Activated CD4-positive, alpha-beta T cell treated with anti-CD3 and anti-CD28 coated beads, Interleukin-2, amount 10 ng/mL, durations not matched to agents 24 days and 14 days (primary cell): ENCODE measurements at regions not wholly inside any gene's neighbourhood (a gene's known extent, or its start where the extent isn't known, plus 50 kb on each side); places are given as distances from the start of the nearest gene placed in this dataset.

ENCODE experiments used
- DNase-seq: peaks from one replicate; pipeline ENCODE4 v3.0.0; 2022
- H3K27ac Mint-ChIP-seq: one replicate; pipeline ENCODE4 v1.8.0; 2022; ENCODE audit warnings: mild to moderate bottlenecking, mixed read lengths
- H3K27me3 Mint-ChIP-seq: one replicate; pipeline ENCODE4 v1.8.0; 2022; ENCODE audit warnings: mixed read lengths
- H3K36me3 Mint-ChIP-seq: one replicate; pipeline ENCODE4 v1.8.0; 2022; ENCODE audit warnings: low read depth, mild to moderate bottlenecking, mixed read lengths
- H3K4me1 Mint-ChIP-seq: one replicate; pipeline ENCODE4 v1.8.0; 2021; ENCODE audit warnings: mixed read lengths
- H3K4me3 Mint-ChIP-seq: one replicate; pipeline ENCODE4 v1.8.0; 2022; ENCODE audit warnings: mild to moderate bottlenecking, moderate library complexity, mixed read lengths
- H3K9me3 Mint-ChIP-seq: one replicate; pipeline ENCODE4 v1.8.0; 2021; ENCODE audit warnings: mixed read lengths
- intact Hi-C: fragments of 100-400 bp; cut with micrococcal nuclease; formaldehyde crosslinking; loops from one replicate; pipeline ENCODE4 v1.15.1; 2023

- H3K36me3 Mint-ChIP-seq = no peaks in the 10 kb centered on the region
- peaks cover 3% of the 10 kb centered on the region for H3K9me3 Mint-ChIP-seq
- DNase-seq = no peak
- no peak overlapping the region for H3K4me3 Mint-ChIP-seq
- intact Hi-C loops = no loop called here
- peaks cover 7% of the 10 kb centered on the region for H3K4me1 Mint-ChIP-seq
- H3K27ac Mint-ChIP-seq = no peak overlapping the region
- peaks cover 8% of the 10 kb centered on the region for H3K27me3 Mint-ChIP-seq
Observed at GRCh38 chr5:44868541-44868940, 59.8 kb downstream of the MRPS30 start.

GRCh38 chr5:44869928-44870327 lies 61.2 kb downstream of the MRPS30 start:
- peaks cover 3% of the 10 kb centered on the region for H3K9me3 Mint-ChIP-seq
- H3K27ac Mint-ChIP-seq = no peak overlapping the region
- no peak for DNase-seq
- H3K4me3 Mint-ChIP-seq = no peak overlapping the region
- H3K4me1 Mint-ChIP-seq = peaks cover 7% of the 10 kb centered on the region
- H3K27me3 Mint-ChIP-seq = peaks cover 5% of the 10 kb centered on the region
- intact Hi-C loops = no loop called here
- H3K36me3 Mint-ChIP-seq = no peaks in the 10 kb centered on the region

- Mint-ChIP-seq H3K9me3 (peaks cover 3% of the 10 kb centered on the region), H3K4me1 (peaks cover 7% of the 10 kb centered on the region), H3K27me3 (peaks cover 5% of the 10 kb centered on the region), H3K27ac (no peak overlapping the region), H3K36me3 (no peaks in the 10 kb centered on the region), H3K4me3 (no peak overlapping the region)
- no peak for DNase-seq
- intact Hi-C loops = no loop called here
Observed at GRCh38 chr5:44870430-44870829, 61.7 kb downstream of the MRPS30 start.

GRCh38 chr5:44871401-44871800 lies 62.7 kb downstream of the MRPS30 start:
- peaks cover 10% of the 10 kb centered on the region for H3K9me3 Mint-ChIP-seq
- H3K27ac Mint-ChIP-seq = no peak overlapping the region
- peaks cover 14% of the 10 kb centered on the region for H3K4me1 Mint-ChIP-seq
- H3K36me3 Mint-ChIP-seq = no peaks in the 10 kb centered on the region
- DNase-seq = no peak
- H3K4me3 Mint-ChIP-seq = no peak overlapping the region
- no peaks in the 10 kb centered on the region for H3K27me3 Mint-ChIP-seq
- intact Hi-C loops = no loop called here

GRCh38 chr5:44875661-44876605 lies 67.2 kb downstream of the MRPS30 start:
- Mint-ChIP-seq H3K9me3 (peaks cover 21% of the 10 kb centered on the region), H3K27me3 (no peaks in the 10 kb centered on the region), H3K4me1 (peaks cover 13% of the 10 kb centered on the region), H3K36me3 (no peaks in the 10 kb centered on the region), H3K4me3 (peak overlapping the region; percentile 76), H3K27ac (peak overlapping the region; percentile 96)
- peak; percentile 80 for DNase-seq
- intact Hi-C loops = loop anchor here (1.0 to 5.0 kb wide), 5 partner anchors 10 to 1559 kb away; no protein-coding TSS in a partner anchor

GRCh38 chr5:44881266-44881665 lies 72.5 kb downstream of the MRPS30 start:
- H3K4me1 Mint-ChIP-seq = peaks cover 12% of the 10 kb centered on the region

GRCh38 chr5:44884036-44884435 lies 75.3 kb downstream of the MRPS30 start:
- no peak overlapping the region for H3K4me3 Mint-ChIP-seq
- no peak for DNase-seq
- H3K27me3 Mint-ChIP-seq = peaks cover 2% of the 10 kb centered on the region
- no peaks in the 10 kb centered on the region for H3K36me3 Mint-ChIP-seq
- peaks cover 18% of the 10 kb centered on the region for H3K9me3 Mint-ChIP-seq
- no peak overlapping the region for H3K27ac Mint-ChIP-seq
- intact Hi-C loops = no loop called here
- peaks cover 6% of the 10 kb centered on the region for H3K4me1 Mint-ChIP-seq

More at GRCh38 chr5:44881266-44881665, 72.5 kb downstream of the MRPS30 start:
- no peak for DNase-seq
- Mint-ChIP-seq H3K9me3 (peaks cover 25% of the 10 kb centered on the region), H3K36me3 (no peaks in the 10 kb centered on the region), H3K27ac (no peak overlapping the region), H3K27me3 (peaks cover 2% of the 10 kb centered on the region), H3K4me3 (no peak overlapping the region)
- intact Hi-C loops = no loop called here

GRCh38 chr5:44885903-44886302 lies 77.2 kb downstream of the MRPS30 start:
- peaks cover 18% of the 10 kb centered on the region for H3K9me3 Mint-ChIP-seq
- H3K27me3 Mint-ChIP-seq = peaks cover 2% of the 10 kb centered on the region
- intact Hi-C loops = loop anchor here (1.0 kb wide), 1 partner anchor 11 kb away; no protein-coding TSS in a partner anchor
- H3K4me3 Mint-ChIP-seq = no peak overlapping the region
- peaks cover 6% of the 10 kb centered on the region for H3K4me1 Mint-ChIP-seq
- H3K36me3 Mint-ChIP-seq = no peaks in the 10 kb centered on the region
- no peak overlapping the region for H3K27ac Mint-ChIP-seq
- DNase-seq = no peak

- intact Hi-C loops = no loop called here
Observed at GRCh38 chr5:44887722-44888121, 79.0 kb downstream of the MRPS30 start.

GRCh38 chr5:44888435-44888834 lies 79.7 kb downstream of the MRPS30 start:
- DNase-seq = no peak
- Mint-ChIP-seq H3K9me3 (peaks cover 7% of the 10 kb centered on the region), H3K27ac (no peak overlapping the region), H3K4me1 (peaks cover 3% of the 10 kb centered on the region), H3K27me3 (peaks cover 3% of the 10 kb centered on the region), H3K4me3 (no peak overlapping the region), H3K36me3 (no peaks in the 10 kb centered on the region)
- intact Hi-C loops = no loop called here

More at GRCh38 chr5:44887722-44888121, 79.0 kb downstream of the MRPS30 start:
- Mint-ChIP-seq H3K4me3 (no peak overlapping the region), H3K9me3 (peaks cover 7% of the 10 kb centered on the region), H3K36me3 (no peaks in the 10 kb centered on the region), H3K27ac (no peak overlapping the region), H3K4me1 (peaks cover 3% of the 10 kb centered on the region), H3K27me3 (peaks cover 1% of the 10 kb centered on the region)
- DNase-seq = no peak

- Mint-ChIP-seq H3K4me3 (no peak overlapping the region), H3K9me3 (peaks cover 12% of the 10 kb centered on the region), H3K27me3 (peaks cover 3% of the 10 kb centered on the region)
Observed at GRCh38 chr5:44891116-44891515, 82.4 kb downstream of the MRPS30 start.

GRCh38 chr5:44900273-44900954 lies 91.7 kb downstream of the MRPS30 start:
- Mint-ChIP-seq H3K9me3 (peaks cover 3% of the 10 kb centered on the region), H3K4me1 (no peaks in the 10 kb centered on the region), H3K4me3 (no peak overlapping the region), H3K27me3 (no peaks in the 10 kb centered on the region), H3K27ac (no peak overlapping the region), H3K36me3 (no peaks in the 10 kb centered on the region)
- intact Hi-C loops = no loop called here
- DNase-seq = no peak

More at GRCh38 chr5:44891116-44891515, 82.4 kb downstream of the MRPS30 start:
- intact Hi-C loops = no loop called here
- Mint-ChIP-seq H3K36me3 (no peaks in the 10 kb centered on the region), H3K27ac (no peak overlapping the region), H3K4me1 (peaks cover under 1% of the 10 kb centered on the region)
- DNase-seq = no peak

GRCh38 chr5:44907396-44907795 lies 98.6 kb downstream of the MRPS30 start:
- intact Hi-C loops = no loop called here
- Mint-ChIP-seq H3K9me3 (no peaks in the 10 kb centered on the region), H3K4me3 (no peak overlapping the region)

GRCh38 chr5:44909004-44909403 lies 100.3 kb downstream of the MRPS30 start:
- no peak overlapping the region for H3K4me3 Mint-ChIP-seq
- no peaks in the 10 kb centered on the region for H3K36me3 Mint-ChIP-seq
- H3K4me1 Mint-ChIP-seq = no peaks in the 10 kb centered on the region
- no peak overlapping the region for H3K27ac Mint-ChIP-seq
- H3K27me3 Mint-ChIP-seq = no peaks in the 10 kb centered on the region
- no peak for DNase-seq
- H3K9me3 Mint-ChIP-seq = no peaks in the 10 kb centered on the region
- intact Hi-C loops = no loop called here

More at GRCh38 chr5:44907396-44907795, 98.6 kb downstream of the MRPS30 start:
- DNase-seq = no peak
- no peaks in the 10 kb centered on the region for H3K4me1 Mint-ChIP-seq
- no peaks in the 10 kb centered on the region for H3K27me3 Mint-ChIP-seq
- no peaks in the 10 kb centered on the region for H3K36me3 Mint-ChIP-seq
- H3K27ac Mint-ChIP-seq = no peak overlapping the region
